ENCODE measurements at regions not wholly inside any gene's neighbourhood (a gene's known extent, or its start where the extent isn't known, plus 50 kb on each side); places are given as distances from the start of the nearest gene placed in this dataset.

DNA sequence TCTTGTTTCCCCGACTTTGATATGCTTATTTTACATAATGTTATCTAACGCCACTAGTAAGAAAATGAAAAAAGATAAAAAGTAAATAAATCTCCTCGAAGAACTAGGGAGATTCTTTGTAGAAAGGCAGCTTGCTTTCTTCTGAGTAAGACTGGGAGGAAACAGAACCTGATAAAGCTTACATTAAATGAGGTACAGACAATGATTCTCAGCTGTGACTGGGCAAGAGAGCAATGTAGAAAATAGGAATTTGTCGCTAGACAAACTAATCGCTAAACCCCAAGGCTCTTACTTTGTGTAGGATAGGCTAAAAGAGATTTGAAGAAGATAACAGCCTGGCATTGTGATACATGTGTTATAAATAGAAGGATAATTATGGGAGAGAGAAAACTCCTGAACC is 919.0 kb upstream of the ALCAM start:
- Histone ChIP-seq H3K27ac (ENCODE audit: low read depth in 1 of 2, low read length in 1 of 2) (no peak overlapping the region), H3K27me3 (ENCODE audit: control insufficient read depth in 3 of 3, insufficient read depth in 3 of 3, low read length in 2 of 3) (no peaks in the 10 kb centered on the region), H3K4me1 (ENCODE audit: control insufficient read depth in 5 of 5, insufficient read depth in 5 of 5, low read length in 5 of 5) (peaks cover 0 to 13% (median 0%) of the 10 kb centered on the region in 5 donors), H3K9ac (ENCODE audit: insufficient read depth in 1 of 2, low read length in 2 of 2) (no peak overlapping the region), H3K9me3 (ENCODE audit: control insufficient read depth in 4 of 4, insufficient read depth in 3 of 4, low read length in 3 of 4) (no peaks in the 10 kb centered on the region), H3K36me3 (ENCODE audit: control insufficient read depth in 4 of 4, insufficient read depth in 4 of 4, low read length in 4 of 4) (no peaks in the 10 kb centered on the region), H3K4me3 (no peak overlapping the region)
- peak in 2 of 3 donors; percentile 83 to 86 for DNase-seq
- TF ChIP-seq, protein P1, sequence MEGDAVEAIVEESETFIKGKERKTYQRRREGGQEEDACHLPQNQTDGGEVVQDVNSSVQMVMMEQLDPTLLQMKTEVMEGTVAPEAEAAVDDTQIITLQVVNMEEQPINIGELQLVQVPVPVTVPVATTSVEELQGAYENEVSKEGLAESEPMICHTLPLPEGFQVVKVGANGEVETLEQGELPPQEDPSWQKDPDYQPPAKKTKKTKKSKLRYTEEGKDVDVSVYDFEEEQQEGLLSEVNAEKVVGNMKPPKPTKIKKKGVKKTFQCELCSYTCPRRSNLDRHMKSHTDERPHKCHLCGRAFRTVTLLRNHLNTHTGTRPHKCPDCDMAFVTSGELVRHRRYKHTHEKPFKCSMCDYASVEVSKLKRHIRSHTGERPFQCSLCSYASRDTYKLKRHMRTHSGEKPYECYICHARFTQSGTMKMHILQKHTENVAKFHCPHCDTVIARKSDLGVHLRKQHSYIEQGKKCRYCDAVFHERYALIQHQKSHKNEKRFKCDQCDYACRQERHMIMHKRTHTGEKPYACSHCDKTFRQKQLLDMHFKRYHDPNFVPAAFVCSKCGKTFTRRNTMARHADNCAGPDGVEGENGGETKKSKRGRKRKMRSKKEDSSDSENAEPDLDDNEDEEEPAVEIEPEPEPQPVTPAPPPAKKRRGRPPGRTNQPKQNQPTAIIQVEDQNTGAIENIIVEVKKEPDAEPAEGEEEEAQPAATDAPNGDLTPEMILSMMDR (IDR thresholded peaks at IDR 0.05; ENCODE audit: control extremely low read depth, extremely low read depth), result no peak
- 50 to 67% methylated on average over 5 of the region's 5 CpGs for WGBS, 2 donors
- ATAC-seq (ENCODE audit: insufficient read depth, low FRiP score), result no peak

DNA sequence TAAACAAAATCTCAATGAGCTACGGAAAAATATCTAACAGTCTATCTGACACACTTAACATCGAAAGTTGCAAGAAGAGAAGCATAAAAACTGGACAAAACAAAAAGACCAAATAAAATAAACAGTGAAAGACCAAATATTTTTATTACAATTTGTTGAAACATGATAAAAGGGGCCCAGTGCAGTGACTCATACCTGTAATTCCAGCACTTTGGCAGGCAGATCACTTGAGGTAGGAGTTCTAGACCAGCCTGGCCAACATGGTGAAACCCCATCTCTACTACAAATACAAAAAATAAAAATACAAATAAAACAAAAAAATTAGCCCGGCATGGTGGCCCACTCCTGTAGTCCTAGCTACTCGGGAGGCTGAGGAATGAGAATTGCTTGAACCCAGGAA is 914.0 kb upstream of the ALCAM start:
- H3K9me3 ChIP-seq (ENCODE audit: control insufficient read depth in 4 of 4, insufficient read depth in 3 of 4, low read length in 3 of 4), result no peaks in the 10 kb centered on the region
- TF ChIP-seq, protein P1 (IDR thresholded peaks at IDR 0.05; ENCODE audit: control extremely low read depth, extremely low read depth), result no peak
- no peak overlapping the region for H3K4me3 ChIP-seq
- DNase-seq, result no peak
- H3K27ac ChIP-seq (ENCODE audit: low read depth in 1 of 2, low read length in 1 of 2), result no peak overlapping the region
- no peaks in the 10 kb centered on the region for H3K27me3 ChIP-seq (ENCODE audit: control insufficient read depth in 3 of 3, insufficient read depth in 3 of 3, low read length in 2 of 3)
- H3K36me3 ChIP-seq (ENCODE audit: control insufficient read depth in 4 of 4, insufficient read depth in 4 of 4, low read length in 4 of 4), result no peaks in the 10 kb centered on the region
- H3K4me1 ChIP-seq (ENCODE audit: control insufficient read depth in 5 of 5, insufficient read depth in 5 of 5, low read length in 5 of 5), result peaks cover 0 to 7% (median 0%) of the 10 kb centered on the region in 5 donors
- no peak for ATAC-seq (ENCODE audit: insufficient read depth, low FRiP score)
- H3K9ac ChIP-seq (ENCODE audit: insufficient read depth in 1 of 2, low read length in 2 of 2), result no peak overlapping the region
- 85 to 87% methylated on average over 4 of the region's 4 CpGs for WGBS, 2 donors

DNA sequence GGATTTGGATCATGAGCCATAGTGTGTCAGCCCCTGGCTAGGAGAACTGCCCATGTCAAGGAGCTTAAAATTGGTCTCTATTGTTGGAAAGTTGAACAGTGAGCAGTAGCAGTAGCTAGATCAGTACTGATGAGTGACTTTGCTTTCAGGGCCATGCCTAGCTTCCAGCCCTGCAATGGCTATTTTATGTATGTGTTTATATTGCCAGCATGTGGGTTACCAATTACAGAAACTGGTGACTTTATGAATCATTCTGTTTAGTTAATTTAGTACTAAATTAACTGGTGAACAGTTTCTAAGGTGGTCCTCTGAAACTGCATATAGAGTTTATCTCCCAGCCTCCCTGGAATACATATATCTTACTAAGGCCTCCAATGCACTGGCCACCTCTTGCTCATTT is 908.1 kb upstream of the ALCAM start:
- ATAC-seq (ENCODE audit: insufficient read depth, low FRiP score) (no peak), DNase-seq (no peak)
- Histone ChIP-seq H3K27ac (ENCODE audit: low read depth in 1 of 2, low read length in 1 of 2) (no peak overlapping the region), H3K9me3 (ENCODE audit: control insufficient read depth in 4 of 4, insufficient read depth in 3 of 4, low read length in 3 of 4) (no peaks in the 10 kb centered on the region), H3K9ac (ENCODE audit: insufficient read depth in 1 of 2, low read length in 2 of 2) (no peak overlapping the region), H3K27me3 (ENCODE audit: control insufficient read depth in 3 of 3, insufficient read depth in 3 of 3, low read length in 2 of 3) (no peaks in the 10 kb centered on the region), H3K4me3 (no peak overlapping the region), H3K36me3 (ENCODE audit: control insufficient read depth in 4 of 4, insufficient read depth in 4 of 4, low read length in 4 of 4) (no peaks in the 10 kb centered on the region), H3K4me1 (ENCODE audit: control insufficient read depth in 5 of 5, insufficient read depth in 5 of 5, low read length in 5 of 5) (peaks cover 0 to 6% (median 0%) of the 10 kb centered on the region in 5 donors)
- TF ChIP-seq, protein P1 (IDR thresholded peaks at IDR 0.05; ENCODE audit: control extremely low read depth, extremely low read depth), result no peak

Data from lung (tissue), 11 donors.